Skin of body (tissue), 1 donor: ENCODE measurements at regions not wholly inside any gene's neighbourhood (a gene's known extent, or its start where the extent isn't known, plus 50 kb on each side); places are given as distances from the start of the nearest gene placed in this dataset.
"Not testable (repeated sequence)": the region's sequence is repeated elsewhere in the genome, so short reads cannot be mapped to it uniquely, and the experiment has no call there.

Source experiments
- DNase-seq: peaks from one replicate; lab custom pipeline; 2025; lab: John Stamatoyannopoulos, UW

GRCh38 chr1:31485166-31485565 lies 72.2 kb downstream of the SERINC2 start:
- DNase-seq, result no peak

- no peak for DNase-seq
Observed at GRCh38 chr1:31487143-31487542, 74.1 kb downstream of the SERINC2 start.

GRCh38 chr1:31487721-31488293 lies 74.8 kb downstream of the SERINC2 start:
- no peak for DNase-seq

- DNase-seq, result no peak
Observed at GRCh38 chr1:31488528-31488927, 75.5 kb downstream of the SERINC2 start.

GRCh38 chr1:31489575-31489974 lies 76.6 kb downstream of the SERINC2 start:
- not testable (repeated sequence) for DNase-seq

GRCh38 chr1:31490596-31490995 lies 77.6 kb downstream of the SERINC2 start:
- not testable (repeated sequence) for DNase-seq

- not testable (repeated sequence) for DNase-seq
Observed at GRCh38 chr1:31495351-31495750, 81.0 kb upstream of the TINAGL1 start.

GRCh38 chr1:31495770-31496169 lies 80.5 kb upstream of the TINAGL1 start:
- DNase-seq, result not testable (repeated sequence)

GRCh38 chr1:31497601-31498000 lies 78.7 kb upstream of the TINAGL1 start:
- no peak for DNase-seq

- DNase-seq, result no peak
Observed at GRCh38 chr1:31498376-31499040, 77.8 kb upstream of the TINAGL1 start.

- DNase-seq, result no peak
Observed at GRCh38 chr1:31501505-31501904, 74.8 kb upstream of the TINAGL1 start.

GRCh38 chr1:31502253-31502652 lies 74.1 kb upstream of the TINAGL1 start:
- DNase-seq, result no peak

- DNase-seq, result no peak
Observed at GRCh38 chr1:31502926-31503511, 73.3 kb upstream of the TINAGL1 start.

- DNase-seq, result no peak
Observed at GRCh38 chr1:31503570-31503969, 72.7 kb upstream of the TINAGL1 start.

GRCh38 chr1:31504001-31504400 lies 72.3 kb upstream of the TINAGL1 start:
- DNase-seq, result no peak

- peak; percentile 2 for DNase-seq
Observed at GRCh38 chr1:31505911-31506497, 70.3 kb upstream of the TINAGL1 start.

- DNase-seq, result no peak
Observed at GRCh38 chr1:31507221-31507620, 69.1 kb upstream of the TINAGL1 start.

- DNase-seq, result no peak
Observed at GRCh38 chr1:31507676-31508530, 68.4 kb upstream of the TINAGL1 start.

- DNase-seq, result no peak
Observed at GRCh38 chr1:31509124-31510072, 66.9 kb upstream of the TINAGL1 start.

GRCh38 chr1:31510304-31510703 lies 66.0 kb upstream of the TINAGL1 start:
- no peak for DNase-seq
